ENCODE measurements at regions not wholly inside any gene's neighbourhood (a gene's known extent, or its start where the extent isn't known, plus 50 kb on each side); places are given as distances from the start of the nearest gene placed in this dataset.
A peak's percentile ranks its signal among the peaks of the same experiment; 100 is the strongest.

GRCh38 chr13:85371254-85371653 is 428.0 kb downstream of the SLITRK6 start:
- no peak for DNase-seq

GRCh38 chr13:85368686-85369085 is 430.5 kb downstream of the SLITRK6 start:
- DNase-seq, result no peak

- no peak for DNase-seq
Measured at GRCh38 chr13:85367887-85368286, 431.3 kb downstream of the SLITRK6 start.

- DNase-seq, result no peak
Measured at GRCh38 chr13:85366759-85367417, 432.3 kb downstream of the SLITRK6 start.

- no peak for DNase-seq
Measured at GRCh38 chr13:85363504-85363903, 435.7 kb downstream of the SLITRK6 start.

GRCh38 chr13:85362980-85363379 is 436.2 kb downstream of the SLITRK6 start:
- no peak for DNase-seq

GRCh38 chr13:85347251-85347650 is 452.0 kb downstream of the SLITRK6 start:
- no peak for DNase-seq

GRCh38 chr13:85334187-85334586 is 465.0 kb downstream of the SLITRK6 start:
- no peak for DNase-seq

- no peak for DNase-seq
Measured at GRCh38 chr13:85333506-85334020, 465.7 kb downstream of the SLITRK6 start.

- no peak for DNase-seq
Measured at GRCh38 chr13:85332615-85333014, 466.6 kb downstream of the SLITRK6 start.

GRCh38 chr13:85321734-85322133 is 477.5 kb downstream of the SLITRK6 start:
- no peak for DNase-seq

- DNase-seq, result no peak
Measured at GRCh38 chr13:85317781-85318180, 481.4 kb downstream of the SLITRK6 start.

- peak; percentile 44 for DNase-seq
Measured at GRCh38 chr13:85316506-85317025, 482.7 kb downstream of the SLITRK6 start.

GRCh38 chr13:85314686-85315085 is 484.5 kb downstream of the SLITRK6 start:
- peak; percentile 87 for DNase-seq

GRCh38 chr13:85313761-85314503 is 485.3 kb downstream of the SLITRK6 start:
- DNase-seq, result peak; percentile 78

GRCh38 chr13:85312071-85312470 is 487.1 kb downstream of the SLITRK6 start:
- no peak for DNase-seq

GRCh38 chr13:85303630-85304029 is 495.6 kb downstream of the SLITRK6 start:
- no peak for DNase-seq

- DNase-seq, result no peak
Measured at GRCh38 chr13:85298387-85298924, 500.8 kb downstream of the SLITRK6 start.

GRCh38 chr13:85288698-85289097 is 510.5 kb downstream of the SLITRK6 start:
- DNase-seq, result no peak

- no peak for DNase-seq
Measured at GRCh38 chr13:85287528-85287927, 511.7 kb downstream of the SLITRK6 start.

- DNase-seq, result no peak
Measured at GRCh38 chr13:85286081-85286480, 513.1 kb downstream of the SLITRK6 start.

GRCh38 chr13:85284349-85284748 is 514.9 kb downstream of the SLITRK6 start:
- no peak for DNase-seq

- DNase-seq, result no peak
Measured at GRCh38 chr13:85283408-85283807, 515.8 kb downstream of the SLITRK6 start.

- no peak for DNase-seq
Measured at GRCh38 chr13:85282876-85283275, 516.3 kb downstream of the SLITRK6 start.

Measured in SHP77 treated with DMSO at 0.1 percent for 48 hours (cell line).